HepG2 (cell line): ENCODE measurements at regions not wholly inside any gene's neighbourhood (a gene's known extent, or its start where the extent isn't known, plus 50 kb on each side); places are given as distances from the start of the nearest gene placed in this dataset.

ENCODE experiments used
- HCFC1 ChIP-seq: fragments of 150-350 bp; IDR thresholded peaks from 2 replicates; pipeline ENCODE4 v1.6.1; 2014; ENCODE audit warnings: low read depth, low read length
- HMGXB3 ChIP-seq: sonication (generic); formaldehyde crosslinking; IDR thresholded peaks from 2 replicates; pipeline ENCODE4 v1.4.0; 2020; ENCODE audit warnings: missing genetic modification reagents, borderline replicate concordance
- IRF9 ChIP-seq: sonication (generic); formaldehyde crosslinking; IDR thresholded peaks from 2 replicates; pipeline ENCODE4 v1.8.0; 2022; ENCODE audit warnings: missing genetic modification reagents, mild to moderate bottlenecking, borderline replicate concordance
- ZNF329 ChIP-seq: sonication (generic); formaldehyde crosslinking; IDR thresholded peaks from 2 replicates; pipeline ENCODE4 v1.9.0; 2021; ENCODE audit warnings: low read depth, mild to moderate bottlenecking, missing genetic modification reagents
- TF ChIP-seq, protein P1 (sequence below): sonication (generic); formaldehyde crosslinking; IDR thresholded peaks from 2 replicates; pipeline ENCODE4 v1.5.0; 2020; ENCODE audit warnings: missing genetic modification reagents, mild to moderate bottlenecking, borderline replicate concordance
- TF ChIP-seq, protein P2 (sequence below): sonication (generic); formaldehyde crosslinking; IDR thresholded peaks from 2 replicates; pipeline ENCODE4 v1.4.0; 2020; ENCODE audit warnings: mild to moderate bottlenecking, missing genetic modification reagents
- TF ChIP-seq, protein P3 (sequence below): sonication (generic); formaldehyde crosslinking; IDR thresholded peaks from 2 replicates; pipeline ENCODE4 v1.8.0; 2022; ENCODE audit warnings: mild to moderate bottlenecking, missing genetic modification reagents, moderate library complexity

GRCh38 chr14:49497267-49497666 is 88.9 kb downstream of the RPS29 start (continued):
- TF ChIP-seq HMGXB3 (CRISPR knock-in tag) = no peak
- TF ChIP-seq, protein P1, sequence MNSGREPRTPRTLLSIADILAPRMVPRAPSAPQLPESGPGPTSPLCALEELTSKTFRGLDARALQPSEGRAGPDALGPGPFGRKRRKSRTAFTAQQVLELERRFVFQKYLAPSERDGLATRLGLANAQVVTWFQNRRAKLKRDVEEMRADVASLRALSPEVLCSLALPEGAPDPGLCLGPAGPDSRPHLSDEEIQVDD = no peak
- no peak for TF ChIP-seq HCFC1
- TF ChIP-seq IRF9 (CRISPR knock-in tag) = no peak
- TF ChIP-seq, protein P2, sequence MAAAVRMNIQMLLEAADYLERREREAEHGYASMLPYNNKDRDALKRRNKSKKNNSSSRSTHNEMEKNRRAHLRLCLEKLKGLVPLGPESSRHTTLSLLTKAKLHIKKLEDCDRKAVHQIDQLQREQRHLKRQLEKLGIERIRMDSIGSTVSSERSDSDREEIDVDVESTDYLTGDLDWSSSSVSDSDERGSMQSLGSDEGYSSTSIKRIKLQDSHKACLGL (CRISPR knock-in tag) = no peak
- TF ChIP-seq ZNF329 (CRISPR knock-in tag) = no peak
- TF ChIP-seq, protein P3, sequence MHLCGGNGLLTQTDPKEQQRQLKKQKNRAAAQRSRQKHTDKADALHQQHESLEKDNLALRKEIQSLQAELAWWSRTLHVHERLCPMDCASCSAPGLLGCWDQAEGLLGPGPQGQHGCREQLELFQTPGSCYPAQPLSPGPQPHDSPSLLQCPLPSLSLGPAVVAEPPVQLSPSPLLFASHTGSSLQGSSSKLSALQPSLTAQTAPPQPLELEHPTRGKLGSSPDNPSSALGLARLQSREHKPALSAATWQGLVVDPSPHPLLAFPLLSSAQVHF (CRISPR knock-in tag) = no peak
